ENCODE measurements at regions not wholly inside any gene's neighbourhood (a gene's known extent, or its start where the extent isn't known, plus 50 kb on each side); places are given as distances from the start of the nearest gene placed in this dataset.

GRCh38 chr11:10641912-10642697 lies 51.5 kb downstream of the IRAG1 start:
- DNase-seq (ENCODE audit: low spot score), result no peak

GRCh38 chr11:10641177-10641911 lies 52.2 kb downstream of the IRAG1 start:
- no peak for DNase-seq (ENCODE audit: low spot score)

- DNase-seq (ENCODE audit: low spot score), result peak; percentile 37
Observed at GRCh38 chr11:10640308-10640707, 53.2 kb downstream of the IRAG1 start.

GRCh38 chr11:10639350-10639749 lies 54.2 kb downstream of the IRAG1 start:
- DNase-seq (ENCODE audit: low spot score), result no peak

DNA sequence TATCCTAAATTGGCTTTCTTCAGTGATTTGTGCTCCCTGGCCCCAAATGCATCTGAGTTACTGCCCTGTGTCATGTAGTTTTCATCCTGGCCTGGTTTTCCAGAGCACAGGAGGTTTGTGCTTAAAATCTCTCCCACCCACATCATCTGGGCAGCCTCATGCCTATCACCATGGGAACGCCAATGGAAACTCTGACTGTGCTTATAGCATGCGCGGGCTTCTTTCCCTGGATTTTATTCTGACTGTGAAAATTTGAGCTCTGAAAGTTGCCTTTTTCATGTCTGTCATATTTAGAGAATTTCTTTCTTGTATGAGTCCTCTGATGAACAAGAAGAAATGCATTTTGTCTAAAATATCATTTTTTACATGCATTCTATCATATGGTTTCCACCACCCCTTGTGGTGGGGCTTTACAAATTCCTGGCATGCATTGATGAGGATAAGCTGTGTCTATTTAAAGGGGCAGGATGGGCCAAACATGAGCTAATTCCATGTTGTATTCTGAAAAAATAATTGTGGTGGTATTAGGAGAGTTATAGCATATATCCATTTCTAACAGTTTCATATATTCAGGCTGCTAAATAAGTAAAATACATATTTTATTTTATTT lies 55.1 kb downstream of the IRAG1 start:
- DNase-seq (ENCODE audit: low spot score), result peak; percentile 93

GRCh38 chr11:10637731-10638151 lies 55.8 kb downstream of the IRAG1 start:
- DNase-seq (ENCODE audit: low spot score), result no peak

- no peak for DNase-seq (ENCODE audit: low spot score)
Observed at GRCh38 chr11:10634407-10634806, 59.1 kb downstream of the IRAG1 start.

- no peak for DNase-seq (ENCODE audit: low spot score)
Observed at GRCh38 chr11:10633261-10633660, 60.3 kb downstream of the IRAG1 start.

DNA sequence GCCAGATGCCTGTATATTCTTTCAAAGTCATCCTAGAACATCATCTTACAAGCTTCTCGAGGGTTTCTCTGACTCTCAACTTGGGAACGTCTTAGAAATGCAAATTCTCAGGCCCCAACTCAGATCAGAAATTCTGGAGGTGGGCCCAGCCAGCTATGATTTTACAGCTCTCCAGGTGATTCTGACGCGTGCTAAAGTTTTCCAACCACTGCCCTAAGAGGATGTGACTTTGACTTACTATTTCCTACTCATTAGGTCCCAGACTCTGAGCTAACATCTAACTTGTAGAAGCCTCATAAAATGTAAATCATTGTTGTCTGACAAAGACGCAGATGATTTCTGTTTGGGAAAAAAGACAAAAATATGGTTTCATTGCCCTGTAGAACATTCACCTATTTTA lies 61.1 kb downstream of the IRAG1 start:
- DNase-seq (ENCODE audit: low spot score), result no peak

- DNase-seq (ENCODE audit: low spot score), result no peak
Observed at GRCh38 chr11:10631761-10632160, 61.8 kb downstream of the IRAG1 start.

DNA sequence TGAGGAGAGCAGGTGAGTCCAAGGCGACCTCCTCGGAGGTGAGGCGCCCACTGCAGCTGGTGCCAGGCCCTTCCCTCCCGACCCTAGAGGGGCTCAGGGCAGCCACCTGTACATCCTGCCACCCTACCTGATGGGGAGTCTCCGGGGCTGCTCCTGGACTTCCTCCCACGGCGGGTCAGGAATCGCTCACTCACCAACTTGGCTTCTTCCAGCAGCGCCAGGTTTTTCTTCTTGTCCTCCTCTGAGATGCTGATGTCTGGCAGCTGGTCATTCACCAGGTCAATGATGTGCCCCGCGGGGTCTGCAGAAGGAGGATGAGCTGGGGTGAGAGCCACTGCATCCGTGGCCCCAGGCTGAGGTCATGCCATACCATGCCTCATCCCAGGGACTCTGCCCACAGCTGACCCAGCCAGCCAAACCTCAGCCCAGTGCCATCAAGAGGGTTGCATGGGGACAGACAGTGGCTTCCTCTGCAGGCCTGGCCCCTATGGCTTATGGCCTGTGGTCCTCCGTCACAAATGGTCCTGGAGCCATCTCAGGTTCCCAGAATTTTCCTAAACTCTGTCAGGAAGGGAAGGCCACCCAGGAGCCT lies 61.0 kb upstream of the LYVE1 start:
- DNase-seq (ENCODE audit: low spot score), result no peak

DNA sequence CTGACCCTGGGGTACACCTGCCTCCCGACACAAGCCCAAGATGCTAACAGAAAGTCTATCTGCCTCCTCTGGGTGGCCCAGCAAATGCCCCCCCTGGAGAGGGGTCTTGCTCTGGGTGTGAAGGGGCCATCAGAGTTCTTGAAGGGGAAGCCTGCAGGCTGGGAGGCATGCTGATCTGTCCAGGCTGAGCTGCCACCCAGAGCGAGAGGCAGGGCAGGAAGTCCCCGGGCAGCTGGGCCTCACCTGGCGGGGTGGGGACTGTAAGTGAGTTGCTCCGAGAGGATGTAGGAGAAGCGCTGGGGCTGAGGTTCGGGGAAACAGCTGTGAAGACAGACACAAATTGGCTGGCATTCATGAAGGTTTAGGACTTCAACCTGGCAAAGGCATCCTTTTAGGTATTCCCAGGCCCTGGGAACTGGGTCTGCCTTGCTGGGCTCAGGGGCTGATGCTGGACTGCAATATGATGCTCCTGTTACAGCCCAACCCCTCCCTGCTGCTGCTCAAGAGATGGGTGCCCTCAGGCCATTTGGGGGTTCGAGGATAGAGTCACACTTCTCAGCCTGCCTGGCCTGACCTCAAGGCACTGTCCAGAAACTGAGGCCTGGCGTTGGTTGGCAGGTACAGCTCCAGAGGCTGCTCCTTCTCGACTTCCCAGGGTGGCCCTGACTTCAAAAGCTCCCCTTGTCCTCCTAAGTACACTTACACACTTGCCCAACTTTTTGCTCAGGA lies 60.2 kb upstream of the LYVE1 start:
- DNase-seq (ENCODE audit: low spot score), result no peak

DNA sequence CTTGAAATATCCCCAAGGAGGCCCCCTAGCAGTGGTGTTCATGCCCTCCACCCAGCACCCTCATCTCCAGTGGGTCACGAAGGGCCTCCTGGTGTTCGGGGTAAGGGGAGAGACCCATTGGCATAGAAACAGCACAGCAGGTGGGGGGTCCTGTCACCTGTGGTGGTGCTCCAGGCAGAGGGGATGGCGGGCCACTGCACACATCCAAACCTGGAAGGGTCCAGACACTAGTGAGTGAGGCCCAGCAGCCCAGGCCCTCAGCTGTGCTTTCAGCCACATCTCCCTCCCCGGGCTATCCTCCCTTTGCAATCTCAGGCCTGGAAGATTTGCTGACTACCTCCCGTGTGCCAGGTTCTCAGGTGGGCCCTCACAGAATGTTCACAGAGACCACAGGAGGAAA lies 59.4 kb upstream of the LYVE1 start:
- DNase-seq (ENCODE audit: low spot score), result no peak

- DNase-seq (ENCODE audit: low spot score), result no peak
Observed at GRCh38 chr11:10627291-10627690, 58.8 kb upstream of the LYVE1 start.

DNA sequence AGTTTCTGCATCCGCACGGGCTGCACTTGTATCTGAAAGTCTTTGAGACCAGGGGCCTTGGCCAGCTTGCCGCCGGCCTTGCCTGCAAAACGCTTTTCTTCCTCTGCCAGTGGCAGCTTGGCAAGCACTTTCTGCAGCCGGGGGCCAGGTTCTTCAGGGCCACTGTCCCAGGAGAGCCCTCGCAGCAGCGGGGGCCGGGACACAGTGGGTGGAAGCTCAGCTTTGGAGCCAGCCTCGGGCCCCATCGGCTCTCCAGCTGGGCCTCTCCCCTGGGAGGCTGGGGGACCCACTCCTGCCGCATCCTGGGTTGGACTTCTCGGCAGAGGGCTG lies 57.5 kb upstream of the LYVE1 start:
- no peak for DNase-seq (ENCODE audit: low spot score)

DNA sequence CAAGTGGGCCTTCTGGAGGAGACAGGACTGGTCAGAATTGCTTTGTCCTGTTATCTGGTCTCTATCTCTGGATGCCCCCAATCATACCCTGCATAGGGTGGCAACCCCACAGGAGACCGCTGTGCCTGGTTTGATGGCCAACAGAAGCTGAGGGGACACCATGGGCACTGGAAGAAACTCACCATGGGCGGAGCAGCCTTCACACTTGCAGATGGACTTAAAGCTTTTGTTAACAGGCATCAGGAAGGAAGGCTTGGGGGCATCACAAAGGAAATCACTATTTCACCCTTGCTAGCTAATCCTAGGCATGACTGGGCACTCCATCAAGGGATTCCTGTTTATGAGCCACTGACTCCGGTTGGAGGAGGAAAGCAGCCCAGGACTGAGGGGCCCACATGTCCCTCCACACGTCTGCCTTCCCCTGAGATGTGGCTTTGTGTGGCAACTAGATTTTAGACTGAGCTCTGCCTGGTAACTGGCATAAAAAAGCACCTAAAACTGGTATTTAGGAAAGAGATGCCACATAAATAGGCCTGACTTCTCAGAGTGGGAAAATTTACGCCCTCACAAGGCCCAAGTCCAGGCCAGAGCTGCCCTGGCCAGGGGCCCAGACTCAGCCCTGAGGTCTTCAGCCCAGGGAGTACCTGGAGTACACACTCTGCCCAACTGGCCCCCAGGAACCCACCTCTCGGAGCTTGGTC lies 57.0 kb upstream of the LYVE1 start:
- DNase-seq (ENCODE audit: low spot score), result no peak

DNA sequence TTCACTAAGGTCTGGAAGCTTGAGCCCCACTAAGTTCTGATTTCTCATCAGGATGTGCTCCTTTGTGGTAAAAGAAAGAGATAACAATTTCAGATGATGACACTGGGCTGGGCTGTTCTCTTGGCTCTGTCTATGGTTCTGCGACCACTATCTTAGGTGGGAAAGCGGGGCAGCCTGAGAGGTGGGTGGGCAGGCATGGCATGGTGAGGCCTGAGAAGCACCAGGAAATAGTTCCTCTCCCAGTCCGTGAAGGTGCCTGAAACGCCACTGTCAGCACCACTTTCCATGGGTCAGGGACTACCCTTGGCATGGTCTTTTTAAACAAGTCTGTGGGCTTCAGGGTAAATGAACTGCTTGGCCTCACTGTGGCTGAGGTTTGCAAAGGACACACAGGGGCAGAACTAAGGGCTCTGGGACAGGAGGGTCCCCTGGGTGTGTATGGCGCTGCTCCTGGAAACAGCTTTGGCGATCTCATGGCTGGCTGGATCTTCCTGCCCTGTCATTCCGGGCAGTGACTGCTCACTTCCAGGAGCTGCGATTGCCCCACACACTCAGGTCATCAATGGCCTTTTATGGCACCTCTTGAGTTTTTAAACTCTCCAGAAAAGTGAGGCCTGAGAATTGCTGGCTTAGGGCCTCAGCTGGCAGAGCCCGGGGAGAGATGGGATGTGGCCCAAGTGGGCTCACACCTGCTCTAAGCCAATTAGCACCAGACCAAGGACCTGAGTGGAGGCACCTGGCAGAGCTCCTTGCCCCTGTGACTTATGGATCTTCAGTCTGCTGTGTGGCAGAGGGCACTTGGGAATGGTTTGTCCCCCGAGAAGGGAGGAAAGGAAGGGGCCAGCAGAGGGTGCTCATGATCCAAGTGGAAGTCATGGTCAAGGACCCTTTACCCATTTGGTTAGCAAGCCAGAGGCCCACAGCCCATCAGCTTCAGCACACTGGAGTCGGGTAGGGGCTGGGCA lies 55.6 kb upstream of the LYVE1 start:
- DNase-seq (ENCODE audit: low spot score), result no peak

GRCh38 chr11:10622957-10623791 lies 54.7 kb upstream of the LYVE1 start:
- DNase-seq (ENCODE audit: low spot score), result peak; percentile 48

GRCh38 chr11:10622108-10622507 lies 53.6 kb upstream of the LYVE1 start:
- DNase-seq (ENCODE audit: low spot score), result no peak

All from umbilical cord (tissue), 1 donor.